Uterus (tissue), 3 donors: ENCODE measurements at regions not wholly inside any gene's neighbourhood (a gene's known extent, or its start where the extent isn't known, plus 50 kb on each side); places are given as distances from the start of the nearest gene placed in this dataset.

Experiments
- DNase-seq, 2 donors: peaks; one replicate each; pipeline ENCODE4 v3.0.0-alpha.2; 2019 to 2020
- H3K27ac ChIP-seq, 2 donors: fragments of 200-600 bp; sonication (generic); 1 replicate in 1 of 2; 2 replicates in 1 of 2; pipeline ENCODE4 v1.5.1; 2016 to 2018
- H3K27me3 ChIP-seq, 2 donors: fragments of 200-600 bp; sonication (generic); one replicate each; pipeline ENCODE4 v1.5.1; 2018 to 2019; ENCODE audit warnings: control low read depth in 1 of 2
- H3K36me3 ChIP-seq, 2 donors: fragments of 200-600 bp; sonication (generic); one replicate each; pipeline ENCODE4 v1.5.1; 2019; ENCODE audit warnings: control low read depth in 1 of 2
- H3K4me1 ChIP-seq, 2 donors: fragments of 200-600 bp; sonication (generic); one replicate each; pipeline ENCODE4 v1.5.1; 2018 to 2019; ENCODE audit warnings: control low read depth in 1 of 2
- H3K4me3 ChIP-seq, 2 donors: fragments of 200-600 bp; sonication (generic); 1 replicate in 1 of 2; 2 replicates in 1 of 2; pipeline ENCODE4 v1.5.1; 2018 to 2019; ENCODE audit warnings: mild to moderate bottlenecking in 1 of 2
- H3K9me3 ChIP-seq, 2 donors: fragments of 200-600 bp; sonication (generic); one replicate each; pipeline ENCODE4 v1.5.1; 2019; ENCODE audit warnings: control low read depth in 1 of 2
- CTCF ChIP-seq, 4 experiments: fragments of 200-600 bp in 2 of 4; fragments of 450-650 bp in 2 of 4; sonication (generic) in 2 of 4; IDR thresholded peaks; one replicate each; pipeline ENCODE4 v1.5.1; 2016 to 2019; ENCODE audit warnings: antibody characterized with exemption in 4 of 4, mild to moderate bottlenecking in 2 of 4, moderate library complexity in 1 of 4
- POLR2A ChIP-seq, 2 donors: fragments of 450-650 bp; IDR thresholded peaks; one replicate each; pipeline ENCODE4 v1.6.1; 2016; ENCODE audit warnings: antibody characterized with exemption in 2 of 2, mild to moderate bottlenecking in 1 of 2, moderate library complexity in 1 of 2
- intact Hi-C: fragments of 100-400 bp; cut with DNase I; formaldehyde crosslinking; loops from one replicate; pipeline ENCODE4 v1.15.1; 2023; ENCODE audit warnings: low total_unique reads
- donor health status: DM: yes; HTN: yes; CAD: no.

GRCh38 chr22:48714231-48714630 is 1113.4 kb downstream of the BRD1 start:
- no peak for TF ChIP-seq CTCF (IDR thresholded peaks at IDR 0.05)
- TF ChIP-seq POLR2A (IDR thresholded peaks at IDR 0.05): no peak
- Histone ChIP-seq H3K9me3 (no peaks in the 10 kb centered on the region), H3K27me3 (no peaks in the 10 kb centered on the region), H3K4me3 (no peak overlapping the region), H3K36me3 (no peaks in the 10 kb centered on the region), H3K27ac (no peak overlapping the region), H3K4me1 (no peaks in the 10 kb centered on the region)
- intact Hi-C loops: no loop called here
- no peak for DNase-seq

- no peak for TF ChIP-seq CTCF (IDR thresholded peaks at IDR 0.05)
- TF ChIP-seq POLR2A (IDR thresholded peaks at IDR 0.05): no peak
- no peak overlapping the region for H3K4me3 ChIP-seq
- H3K9me3 ChIP-seq: no peaks in the 10 kb centered on the region
- intact Hi-C loops: no loop called here
- no peaks in the 10 kb centered on the region for H3K27me3 ChIP-seq
- H3K4me1 ChIP-seq: no peaks in the 10 kb centered on the region
- H3K27ac ChIP-seq: no peak overlapping the region
- DNase-seq: no peak
- H3K36me3 ChIP-seq: no peaks in the 10 kb centered on the region
Measured at GRCh38 chr22:48713272-48714205, 1114.1 kb downstream of the BRD1 start.

GRCh38 chr22:48712558-48713271 is 1115.0 kb downstream of the BRD1 start:
- DNase-seq: no peak
- H3K27ac ChIP-seq: no peak overlapping the region
- no peaks in the 10 kb centered on the region for H3K27me3 ChIP-seq
- no peaks in the 10 kb centered on the region for H3K4me1 ChIP-seq
- H3K9me3 ChIP-seq: no peaks in the 10 kb centered on the region
- no peak overlapping the region for H3K4me3 ChIP-seq
- TF ChIP-seq POLR2A (IDR thresholded peaks at IDR 0.05): no peak
- TF ChIP-seq CTCF (IDR thresholded peaks at IDR 0.05): no peak
- no peaks in the 10 kb centered on the region for H3K36me3 ChIP-seq
- intact Hi-C loops: no loop called here

- Histone ChIP-seq H3K4me1 (no peaks in the 10 kb centered on the region), H3K36me3 (no peaks in the 10 kb centered on the region), H3K27ac (no peak overlapping the region), H3K4me3 (no peak overlapping the region), H3K9me3 (no peaks in the 10 kb centered on the region), H3K27me3 (no peaks in the 10 kb centered on the region)
- intact Hi-C loops: no loop called here
- TF ChIP-seq CTCF (IDR thresholded peaks at IDR 0.05) (no peak), POLR2A (IDR thresholded peaks at IDR 0.05) (no peak)
- no peak for DNase-seq
Measured at GRCh38 chr22:48711669-48712068, 1116.0 kb downstream of the BRD1 start.

- TF ChIP-seq POLR2A (IDR thresholded peaks at IDR 0.05): no peak
- no peak for TF ChIP-seq CTCF (IDR thresholded peaks at IDR 0.05)
- Histone ChIP-seq H3K36me3 (no peaks in the 10 kb centered on the region), H3K4me3 (no peak overlapping the region), H3K4me1 (no peaks in the 10 kb centered on the region), H3K27me3 (no peaks in the 10 kb centered on the region), H3K27ac (no peak overlapping the region), H3K9me3 (no peaks in the 10 kb centered on the region)
- DNase-seq: no peak
- intact Hi-C loops: no loop called here
Measured at GRCh38 chr22:48711031-48711431, 1116.6 kb downstream of the BRD1 start.
